Stimulated activated CD4-positive, alpha-beta T cell treated with anti-CD3 and anti-CD28 coated beads, Interleukin-2, amount 100 ng/mL, for 48 hours (primary cell): ENCODE measurements at regions not wholly inside any gene's neighbourhood (a gene's known extent, or its start where the extent isn't known, plus 50 kb on each side); places are given as distances from the start of the nearest gene placed in this dataset.
"Not testable (repeated sequence)": the region's sequence is repeated elsewhere in the genome, so short reads cannot be mapped to it uniquely, and the experiment has no call there.

Experiments
- DNase-seq, 2 donors: peaks; one replicate each; pipeline ENCODE4 v3.0.0-alpha.2; 2020

DNA sequence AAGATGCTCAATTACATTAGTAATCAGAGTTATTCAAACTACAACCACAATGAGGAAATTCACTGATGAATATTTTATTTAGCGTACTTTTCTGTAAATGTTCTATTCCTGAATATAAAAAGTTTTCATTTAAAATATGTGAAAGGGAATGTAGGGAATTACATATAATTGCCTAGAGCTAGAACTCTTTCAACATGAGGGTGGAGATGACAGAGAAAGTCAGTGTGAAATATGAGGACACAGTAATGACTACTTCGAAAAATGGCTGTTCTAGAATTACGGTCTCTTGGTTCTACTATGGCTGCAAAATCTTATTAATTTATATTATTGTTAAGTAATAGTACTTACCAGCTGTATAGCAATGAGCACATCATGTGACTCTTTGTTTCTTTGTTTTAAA, 1647.4 kb upstream of the PIK3C3 start:
- no peak for DNase-seq

DNA sequence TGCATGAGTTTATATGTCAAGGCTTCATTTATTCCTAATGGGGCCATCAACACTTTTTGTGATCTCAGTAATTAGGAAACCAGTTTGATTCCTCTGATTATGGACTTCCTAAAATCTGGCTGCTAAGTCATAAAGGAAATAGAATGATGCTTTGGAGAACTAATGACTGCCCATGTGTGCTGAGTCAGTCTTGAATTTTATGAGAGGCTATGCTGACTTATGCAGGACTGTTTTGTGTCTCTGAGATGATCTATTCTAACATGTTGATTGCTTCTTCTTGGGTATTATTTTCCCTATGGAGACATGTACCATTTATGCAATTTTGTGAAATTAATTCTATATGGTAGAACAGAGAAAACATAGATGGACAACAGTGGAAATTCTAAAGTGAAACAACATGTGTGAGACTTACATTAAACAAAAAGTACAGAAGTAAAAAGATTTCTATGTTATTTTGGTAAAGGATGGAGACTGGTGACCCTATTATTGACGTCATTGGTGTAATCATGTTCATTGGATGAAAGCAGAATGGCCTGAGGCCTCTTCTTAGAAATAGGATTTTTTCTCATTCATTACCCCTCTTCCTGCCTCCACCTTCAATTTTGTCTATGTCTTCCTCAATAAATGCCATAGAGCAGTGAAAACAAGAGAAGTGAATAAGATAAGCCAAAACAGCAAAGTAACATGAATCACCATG, 1658.2 kb upstream of the PIK3C3 start:
- DNase-seq, result no peak

DNA sequence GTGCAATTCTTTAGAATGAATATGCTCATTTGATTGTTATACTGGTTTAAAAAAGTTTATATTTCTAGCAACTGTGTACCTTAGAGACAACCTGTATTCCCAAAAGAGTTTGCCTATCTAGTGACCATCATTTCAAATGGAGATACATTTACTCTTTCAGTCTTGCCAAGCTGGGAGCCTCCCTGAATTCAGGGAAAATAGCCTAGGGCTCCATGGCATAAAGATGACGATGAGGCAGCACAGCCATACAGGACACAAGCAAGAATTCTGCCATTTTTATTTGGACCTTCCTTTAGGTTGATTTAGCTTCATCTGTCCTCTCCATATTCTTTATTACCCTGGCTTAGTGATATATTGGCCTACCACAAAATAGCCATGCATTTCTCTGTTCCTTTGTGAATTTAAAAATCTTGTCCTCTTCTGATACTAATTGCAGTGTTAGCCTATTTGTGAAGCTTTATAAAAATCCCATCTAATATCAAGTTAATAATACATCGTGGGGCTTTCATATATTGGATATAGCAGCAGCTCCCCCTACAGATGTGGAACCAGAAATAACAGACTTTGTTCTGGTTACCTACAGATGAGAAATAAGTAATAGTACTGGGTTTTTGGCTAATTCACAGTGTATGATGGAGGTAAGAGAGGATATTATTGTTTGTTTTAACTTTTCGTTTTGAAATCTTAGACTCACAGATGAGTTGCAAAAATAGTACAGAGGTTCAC, 1661.9 kb upstream of the PIK3C3 start:
- DNase-seq, result no peak

DNA sequence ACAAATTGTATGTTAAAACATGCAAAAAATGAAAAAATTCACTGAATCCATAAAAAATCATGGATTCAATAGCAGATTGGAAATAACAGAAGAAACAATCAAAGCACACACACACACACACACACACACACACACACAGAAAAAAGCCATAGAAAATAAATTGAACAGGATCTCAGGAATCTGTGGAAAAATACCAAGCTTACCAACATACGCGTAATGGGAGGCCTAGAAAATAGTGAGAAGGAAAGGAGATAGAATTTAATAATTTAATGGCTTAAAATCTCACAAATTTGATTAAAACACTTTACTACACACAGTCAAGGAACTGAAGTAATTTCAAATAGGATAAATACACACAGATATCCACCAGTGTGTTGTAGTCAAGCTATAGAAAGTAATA, 1671.5 kb upstream of the PIK3C3 start:
- no peak for DNase-seq

DNA sequence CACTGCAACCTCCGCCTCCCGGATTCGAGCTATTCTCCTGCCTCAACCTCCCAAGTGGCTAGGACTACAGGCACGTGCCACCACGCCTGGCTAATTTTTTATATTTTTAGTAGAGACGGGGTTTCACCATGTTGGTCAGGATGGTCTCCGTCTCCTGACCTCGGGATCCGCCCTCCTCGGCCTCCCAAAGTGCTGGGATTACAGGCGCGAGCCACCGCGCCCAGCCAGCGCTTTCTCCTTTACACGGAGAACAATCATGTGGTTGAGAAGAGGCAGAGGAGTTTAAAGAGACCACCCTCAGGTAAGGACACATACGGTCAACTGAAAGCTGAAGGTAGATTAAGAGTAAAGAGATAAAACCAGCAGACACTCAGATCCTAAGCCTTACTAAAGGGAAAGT, 1673.7 kb upstream of the PIK3C3 start:
- not testable (repeated sequence) for DNase-seq

DNA sequence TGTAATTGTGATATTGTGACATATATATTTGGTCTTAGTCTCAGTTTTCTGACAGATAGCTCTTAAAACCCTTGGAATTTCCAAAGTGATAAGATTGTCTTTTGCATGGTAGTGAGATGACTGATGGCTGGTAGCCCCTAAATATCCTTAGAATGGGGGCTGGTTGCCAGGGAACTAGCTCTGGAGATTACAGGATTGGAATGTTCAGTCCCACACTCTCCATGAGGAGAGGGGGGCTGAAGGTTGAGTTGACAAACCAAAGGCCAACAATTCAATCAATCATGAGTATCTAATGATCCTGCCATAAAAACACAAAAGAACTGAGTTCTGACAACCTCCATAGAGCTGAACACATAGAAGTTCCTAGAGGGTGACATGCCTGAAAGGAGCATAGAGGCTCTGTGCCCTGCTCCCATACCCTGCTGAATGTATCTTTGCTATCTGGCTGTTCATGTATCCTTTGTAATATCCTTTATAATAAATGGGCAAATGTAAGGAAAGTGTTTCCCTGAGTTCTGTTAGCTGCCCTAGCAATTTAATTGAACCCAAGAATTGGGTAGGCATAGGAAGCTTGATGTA, 1680.3 kb upstream of the PIK3C3 start:
- no peak for DNase-seq

DNA sequence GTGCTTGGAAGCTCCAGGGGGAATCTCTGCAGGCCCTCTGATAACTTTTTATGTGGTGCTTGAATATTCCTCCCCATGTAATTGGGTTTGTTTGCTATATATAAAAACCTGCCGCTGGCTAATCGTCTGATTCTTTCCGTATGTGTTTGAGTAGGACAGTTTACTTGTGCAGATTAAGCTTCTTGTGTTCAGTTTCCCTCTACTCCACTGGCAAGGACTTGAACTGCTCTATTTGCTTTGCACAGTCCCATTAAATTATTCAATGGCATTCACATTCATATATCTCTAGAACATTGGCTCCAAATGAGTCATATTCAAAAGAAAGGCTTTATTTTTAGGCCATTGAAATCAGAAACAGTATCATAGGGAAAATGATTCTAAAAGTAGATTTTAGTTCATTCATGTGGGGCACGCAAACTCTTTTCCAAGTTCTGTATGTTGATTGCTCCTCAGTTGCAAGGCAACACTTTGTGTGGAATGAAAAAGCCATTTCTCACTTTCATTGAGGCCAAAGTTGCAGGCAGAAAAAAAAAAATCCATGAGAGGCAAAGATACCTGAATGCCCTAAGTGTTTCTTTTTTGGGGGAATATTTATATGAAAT, 1682.3 kb upstream of the PIK3C3 start:
- no peak for DNase-seq

DNA sequence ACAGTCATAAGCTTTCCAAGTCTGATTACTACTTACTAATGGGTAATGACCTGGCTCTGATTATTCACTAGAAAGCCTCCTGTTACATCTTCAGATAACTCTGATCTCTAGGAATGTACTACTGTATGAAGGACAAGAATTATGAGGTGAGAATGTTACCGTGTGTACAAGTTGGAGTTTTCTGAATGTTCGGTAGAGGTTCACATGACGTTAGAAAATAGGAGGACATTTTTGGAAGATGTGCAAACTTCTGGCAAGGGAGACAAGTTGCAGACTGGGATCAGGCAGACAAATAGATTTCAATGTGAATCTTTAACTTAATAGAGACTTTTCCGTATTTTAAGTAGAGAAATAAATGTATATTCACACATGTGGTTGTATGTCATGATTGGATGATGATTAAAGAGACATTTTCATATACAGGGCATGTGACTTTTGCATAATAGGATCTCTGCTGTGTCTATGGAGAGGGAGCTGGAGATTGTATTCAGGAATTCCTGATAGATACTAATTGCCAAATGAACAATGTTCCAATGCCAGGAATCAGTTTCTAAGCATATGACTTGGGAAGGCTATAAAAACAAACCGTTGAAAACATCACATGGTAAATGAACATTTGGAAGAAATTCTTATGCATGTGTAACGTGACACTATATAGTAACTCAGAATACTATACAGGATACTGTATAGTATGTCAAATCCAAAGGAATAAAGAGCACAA, 1695.8 kb upstream of the PIK3C3 start:
- DNase-seq, result no peak

DNA sequence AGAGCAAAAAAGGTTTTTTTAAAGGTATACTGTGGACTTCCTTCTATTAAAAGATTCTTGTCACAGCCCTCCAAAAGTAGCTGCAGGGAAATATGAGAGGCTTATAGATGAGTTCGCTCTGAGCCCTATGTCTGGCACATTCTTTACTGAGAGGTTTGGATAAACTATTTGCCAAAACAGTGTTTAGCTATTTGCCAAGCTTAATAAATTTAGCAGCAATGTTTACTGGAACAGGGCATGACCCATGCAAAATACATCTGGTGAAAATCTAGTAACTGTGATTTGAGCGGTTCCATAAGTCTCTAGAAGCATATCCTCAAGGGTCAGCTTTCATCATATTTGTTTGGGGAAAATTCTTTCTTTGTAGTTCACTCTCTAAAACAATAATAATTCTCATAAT, 1696.7 kb upstream of the PIK3C3 start:
- DNase-seq, result no peak

DNA sequence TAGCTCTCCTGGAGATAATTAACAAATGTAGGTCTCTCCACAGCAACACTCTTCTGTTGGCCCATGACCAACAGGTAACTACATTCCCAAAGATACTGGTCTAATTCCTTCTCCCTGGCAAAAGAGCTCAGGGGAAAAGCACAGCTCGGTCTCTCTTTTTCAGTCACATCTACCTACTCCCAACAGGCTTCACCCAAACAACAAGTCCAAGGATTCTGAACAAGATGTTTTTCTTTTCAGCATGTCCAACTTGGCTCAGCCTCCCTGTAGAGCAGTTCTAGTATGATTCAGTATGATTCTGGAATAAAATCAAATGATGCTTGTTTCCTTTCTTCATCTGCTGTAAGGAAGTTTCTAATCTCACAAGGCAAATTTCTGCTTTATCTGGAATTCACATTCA, 1704.8 kb upstream of the PIK3C3 start:
- no peak for DNase-seq

DNA sequence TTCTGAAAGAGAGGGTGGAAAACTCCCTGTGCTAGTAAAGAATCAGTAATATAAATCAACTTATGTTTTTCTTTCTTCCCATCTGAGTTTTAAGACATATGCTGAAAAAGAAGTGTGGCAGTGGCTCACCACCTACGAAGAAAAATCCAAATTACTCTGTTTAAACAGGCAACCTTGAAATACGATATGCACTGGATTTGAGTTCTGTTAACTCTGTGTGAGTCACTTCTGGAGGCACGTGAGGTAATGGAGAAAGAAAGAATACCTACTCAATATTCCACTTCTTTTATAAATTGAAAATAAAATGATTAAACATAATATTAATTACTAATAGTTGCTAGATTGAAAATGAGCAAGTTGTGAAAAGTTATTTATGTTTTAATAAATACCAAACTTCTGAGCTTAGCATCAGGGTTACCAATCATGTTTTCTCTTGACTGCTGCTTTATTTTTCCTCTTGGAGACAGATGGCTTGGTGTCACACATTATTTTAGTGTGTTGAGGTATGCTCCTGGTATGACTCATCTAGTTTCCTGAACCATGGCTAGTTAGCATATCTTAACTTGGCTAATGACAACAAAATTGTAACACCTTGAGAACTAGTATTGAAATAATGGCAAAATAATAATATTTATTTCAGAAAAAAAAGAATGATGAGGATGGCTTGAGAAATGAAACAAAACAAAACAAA, 1705.5 kb upstream of the PIK3C3 start:
- no peak for DNase-seq

DNA sequence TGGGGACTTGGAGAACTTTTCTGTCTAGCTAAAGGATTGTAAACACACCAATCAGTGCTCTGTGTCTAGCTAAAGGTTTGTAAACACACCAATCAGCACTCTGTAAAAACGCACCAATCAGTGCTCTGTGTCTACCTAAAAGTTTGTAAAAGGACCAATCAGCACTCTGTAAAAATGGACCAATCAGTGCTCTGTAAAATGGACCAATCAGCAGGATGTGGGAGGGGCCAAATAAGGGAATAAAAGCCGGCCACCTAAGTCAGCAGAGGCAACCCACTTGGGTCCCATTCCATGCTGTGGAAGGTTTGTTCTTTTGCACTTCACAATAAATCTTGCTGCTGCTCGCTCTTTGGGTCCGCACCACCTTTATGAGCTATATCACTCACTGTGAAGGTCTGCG, 1709.4 kb upstream of the PIK3C3 start:
- DNase-seq, result not testable (repeated sequence)

DNA sequence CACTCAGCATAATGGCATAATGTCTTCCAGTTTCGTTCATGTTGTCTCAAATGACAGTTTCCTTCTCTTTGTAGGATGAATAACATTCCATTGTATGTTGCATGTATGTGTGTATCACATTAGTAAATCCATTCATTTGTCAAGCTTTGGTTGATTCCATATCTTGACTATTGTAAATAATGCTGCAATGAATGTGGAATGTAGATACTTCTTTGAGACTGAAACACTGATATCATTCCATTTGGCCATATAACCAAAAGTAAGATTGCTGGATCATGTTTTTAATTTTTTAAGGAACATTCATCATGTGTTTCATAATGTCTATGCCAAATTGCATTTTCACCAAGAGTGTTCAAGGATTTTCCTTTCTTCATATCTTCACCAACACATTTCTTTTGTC, 1711.4 kb upstream of the PIK3C3 start:
- DNase-seq, result no peak

DNA sequence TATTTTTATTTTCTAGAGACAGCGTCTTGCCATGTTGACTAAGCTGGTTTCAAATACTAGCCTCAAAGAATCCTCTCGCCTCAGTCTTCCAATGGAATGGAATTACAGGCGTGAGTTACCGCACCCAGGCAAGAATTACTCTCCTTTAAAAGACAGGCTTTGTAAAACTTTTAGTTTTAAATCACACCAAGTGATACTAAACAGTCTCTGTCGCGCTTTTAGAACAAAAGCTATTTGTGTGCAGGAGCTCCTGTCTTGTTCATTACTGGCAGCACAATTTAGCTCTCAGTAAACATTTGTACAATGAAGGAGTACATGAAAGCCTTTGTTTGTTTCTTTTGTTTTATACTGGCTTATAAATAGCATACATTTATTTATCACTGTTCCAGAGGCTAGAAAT, 1719.2 kb upstream of the PIK3C3 start:
- no peak for DNase-seq

DNA sequence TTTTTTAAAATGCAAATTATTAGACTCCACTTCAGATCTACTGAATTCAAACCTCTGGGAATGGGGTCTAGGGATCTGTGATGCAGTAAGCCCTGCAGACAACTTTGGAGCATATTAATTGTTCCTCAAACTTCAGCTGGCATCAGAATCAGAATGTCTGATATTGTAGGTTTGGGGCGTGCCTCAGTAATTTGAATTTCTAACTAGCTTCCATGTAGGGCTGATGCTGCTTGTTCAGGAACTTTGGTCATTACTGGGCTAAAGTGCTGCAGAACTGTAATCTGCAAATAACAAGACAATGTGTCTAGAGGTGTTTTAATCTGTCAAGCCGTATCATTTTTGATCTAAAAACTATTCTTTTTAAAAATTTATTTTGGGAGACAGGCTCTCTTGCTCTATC, 1719.7 kb upstream of the PIK3C3 start:
- DNase-seq, result no peak

DNA sequence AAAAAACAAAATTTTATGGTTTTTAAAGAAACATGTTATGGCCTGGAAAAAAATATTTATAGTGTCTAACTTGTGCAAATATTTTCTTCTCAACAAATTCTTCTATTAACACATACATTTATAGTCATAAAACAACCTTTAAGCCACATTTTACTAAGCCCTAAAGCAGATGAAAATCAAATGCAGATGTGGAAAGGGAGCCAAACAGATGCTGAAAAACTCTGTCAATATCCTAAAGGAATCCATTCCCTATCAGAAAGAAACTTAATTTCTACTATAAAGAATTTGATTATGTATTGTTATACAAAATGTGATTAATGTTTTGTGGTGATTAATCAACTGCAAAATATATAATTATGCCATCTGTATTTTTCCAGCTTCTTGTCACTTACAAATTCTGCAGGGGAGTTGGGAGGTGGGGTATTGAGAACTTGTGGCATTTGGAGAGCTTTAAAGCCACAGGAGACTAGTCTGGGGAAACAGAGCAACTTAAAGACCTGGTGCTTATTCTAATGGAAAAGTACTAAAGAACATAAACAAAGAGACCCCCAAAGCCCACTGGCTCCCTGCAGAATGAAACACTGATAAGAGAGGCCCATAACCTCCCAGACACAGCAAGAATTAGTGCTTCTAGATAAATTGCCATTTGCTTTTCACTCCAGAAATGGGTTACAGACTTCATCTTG, 1721.0 kb upstream of the PIK3C3 start:
- DNase-seq, result no peak

DNA sequence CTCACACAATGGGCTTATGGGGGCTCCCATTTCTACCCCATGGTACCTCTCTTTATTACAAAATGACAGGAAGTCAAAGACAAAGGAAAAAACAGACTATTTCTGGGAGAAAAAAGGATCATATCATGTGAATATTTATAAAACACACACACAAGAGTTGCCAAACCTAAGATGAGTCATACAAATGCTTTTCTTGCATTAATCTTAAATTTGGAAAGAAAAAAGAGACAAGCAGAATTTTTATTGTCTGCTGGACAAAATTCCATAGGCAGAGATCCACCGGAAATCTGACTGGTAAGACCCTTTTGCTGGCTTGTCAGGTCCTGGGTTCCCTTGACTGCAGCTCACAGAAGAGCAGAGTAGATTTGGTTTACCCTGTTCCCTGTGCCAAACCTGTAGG, 1732.3 kb upstream of the PIK3C3 start:
- no peak for DNase-seq

DNA sequence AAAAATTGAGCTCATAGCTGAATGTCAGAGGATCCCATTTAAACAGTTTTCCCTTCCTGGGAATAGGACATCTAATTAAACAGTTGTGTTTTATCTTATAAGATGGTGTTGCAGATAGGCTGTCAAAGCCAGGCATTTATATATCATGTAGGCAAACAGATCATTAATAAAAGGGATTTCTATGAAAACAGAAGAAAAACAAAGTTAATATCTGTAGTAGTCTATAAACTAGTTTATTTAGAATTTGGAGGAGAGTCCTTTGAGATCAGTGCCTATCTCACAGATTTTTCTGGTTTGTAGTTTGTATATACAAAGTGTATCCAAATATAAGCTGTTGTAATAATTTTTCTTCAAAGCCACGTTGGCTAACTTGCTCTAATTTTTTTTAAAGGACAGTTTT, 1738.2 kb upstream of the PIK3C3 start:
- DNase-seq, result no peak

DNA sequence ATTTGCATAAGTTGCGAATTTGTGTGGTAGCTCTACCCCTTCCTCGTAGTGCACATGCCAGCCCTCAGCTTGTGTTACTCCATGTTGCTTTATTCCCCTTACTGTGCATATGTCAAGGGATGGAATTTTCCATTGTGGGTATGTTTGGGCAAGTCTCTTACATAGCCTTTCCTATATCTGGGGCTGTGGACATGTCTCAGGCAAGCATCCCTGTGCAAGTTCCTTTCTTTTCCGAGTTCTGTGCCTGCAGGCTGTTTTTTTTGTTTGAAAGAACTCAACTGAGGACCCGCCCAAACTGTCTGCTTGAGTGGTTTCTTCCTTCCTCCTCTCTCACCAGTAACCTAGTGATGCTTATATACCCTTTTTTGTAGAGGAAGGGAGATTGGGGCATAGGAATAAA, 1739.1 kb upstream of the PIK3C3 start:
- no peak for DNase-seq

DNA sequence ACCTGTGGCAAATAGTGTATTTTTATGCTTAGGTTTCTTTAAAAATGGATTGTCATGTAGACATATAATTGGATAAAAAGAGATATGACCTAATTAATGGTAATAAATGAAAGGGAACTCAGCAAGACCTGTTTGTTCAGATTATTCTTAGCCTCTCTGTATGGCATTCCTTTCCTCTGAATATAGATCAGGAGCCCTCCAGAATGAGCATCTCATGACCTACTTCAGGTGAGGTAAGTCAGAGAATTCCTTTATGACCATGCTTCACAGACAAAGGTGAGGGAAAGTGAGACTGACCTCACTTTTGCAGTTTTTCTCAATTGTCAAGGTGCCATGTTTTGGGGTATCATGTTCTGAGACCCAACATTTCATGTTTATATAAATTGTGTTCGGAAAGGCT, 1744.3 kb upstream of the PIK3C3 start:
- no peak for DNase-seq

DNA sequence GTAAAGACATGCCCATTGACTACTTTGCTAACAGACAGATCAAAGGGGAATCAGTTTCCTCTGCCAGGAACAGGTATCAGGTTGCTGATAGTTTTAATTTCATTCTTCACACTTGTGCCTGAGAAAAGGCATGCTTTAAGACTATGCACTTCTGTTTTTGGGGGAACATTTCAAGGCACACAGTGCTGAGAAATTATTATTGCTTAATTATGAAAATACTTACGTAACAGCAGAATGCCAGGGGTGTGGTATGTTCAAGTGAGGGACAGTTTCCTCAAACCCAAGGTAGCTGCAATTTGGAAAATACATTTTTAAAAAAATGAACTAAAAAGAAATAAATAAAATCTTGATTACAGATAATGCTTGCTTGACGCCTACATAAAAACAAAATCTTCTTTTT, 1746.1 kb upstream of the PIK3C3 start:
- no peak for DNase-seq

DNA sequence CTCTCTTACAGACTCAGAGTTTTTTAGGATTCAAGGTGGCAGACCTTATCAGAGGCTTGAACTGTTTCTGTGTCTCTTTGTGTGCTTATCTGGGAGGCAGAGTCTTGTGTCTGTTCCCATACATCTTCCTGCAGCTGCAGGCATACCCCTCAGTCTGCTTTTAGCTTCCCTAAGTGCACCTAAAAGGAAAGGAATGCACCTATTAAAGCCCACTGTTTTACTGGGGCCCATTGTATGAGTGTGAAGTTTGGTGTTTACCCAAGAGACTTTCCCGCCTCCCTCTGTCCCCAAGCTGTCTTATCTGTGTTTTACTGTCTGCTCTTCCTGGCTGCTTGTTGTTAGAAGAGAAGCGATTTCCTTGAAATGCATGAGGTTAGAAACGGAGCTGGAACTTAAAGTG, 1757.3 kb upstream of the PIK3C3 start:
- DNase-seq, result no peak
